Keratinocyte (primary cell): ENCODE measurements at regions not wholly inside any gene's neighbourhood (a gene's known extent, or its start where the extent isn't known, plus 50 kb on each side); places are given as distances from the start of the nearest gene placed in this dataset.
A peak's percentile ranks its signal among the peaks of the same experiment; 100 is the strongest.

ENCODE experiments used
- DNase-seq: peaks from one replicate; pipeline ENCODE4 v3.0.0-alpha.2; 2011; ENCODE audit warnings: low read depth, missing footprints, low spot score
- FAIRE-seq: peaks from 2 replicates; lab custom pipeline; 2011; peaks lifted over from hg19 to GRCh38; lab: Jason Lieb, UNC
- H2AFZ ChIP-seq: 2 replicates; pipeline ENCODE4 v1.6.0; 2012; ENCODE audit warnings: low read length, control low read depth, inconsistent platforms; ENCODE audit not compliant: control insufficient read depth
- H3K27ac ChIP-seq: 2 replicates; pipeline ENCODE4 v1.5.1; 2011; ENCODE audit warnings: low read length; ENCODE audit not compliant: control insufficient read depth, insufficient read depth
- H3K27me3 ChIP-seq: 3 replicates; pipeline ENCODE4 v1.6.0; 2011; ENCODE audit warnings: low read length; ENCODE audit not compliant: control insufficient read depth, insufficient read depth; ENCODE audit errors: extremely low read depth
- H3K36me3 ChIP-seq, 2 experiments: 2 replicates in 1 of 2; 3 replicates in 1 of 2; pipeline ENCODE4 v1.5.1; 2011; ENCODE audit warnings: low read length in 2 of 2, mild to moderate bottlenecking in 1 of 2; ENCODE audit not compliant: control insufficient read depth in 2 of 2, insufficient read depth in 2 of 2; ENCODE audit errors: extremely low read depth in 1 of 2
- H3K4me1 ChIP-seq: 3 replicates; pipeline ENCODE4 v1.5.1; 2011; ENCODE audit warnings: low read length; ENCODE audit not compliant: control insufficient read depth, insufficient read depth; ENCODE audit errors: extremely low read depth
- H3K4me2 ChIP-seq: 3 replicates; pipeline ENCODE4 v1.6.0; 2011; ENCODE audit warnings: low read depth, low read length; ENCODE audit not compliant: control insufficient read depth, insufficient read depth; ENCODE audit errors: extremely low read depth
- H3K4me3 ChIP-seq, 3 experiments: fragments of 200-600 bp in 1 of 3; sonication (generic) in 1 of 3; 2 replicates in 2 of 3; 3 replicates in 1 of 3; pipeline ENCODE4 v1.5.1; 2011 to 2016; ENCODE audit warnings: low read length in 3 of 3, mild to moderate bottlenecking in 3 of 3, control low read depth in 2 of 3, inconsistent platforms in 1 of 3, low read depth in 1 of 3, mixed read lengths in 1 of 3, mixed run types in 1 of 3, moderate library complexity in 1 of 3; ENCODE audit not compliant: control insufficient read depth in 2 of 3, insufficient read depth in 2 of 3; ENCODE audit errors: extremely low read depth in 1 of 3
- H3K79me2 ChIP-seq: 2 replicates; pipeline ENCODE4 v1.6.0; 2012; ENCODE audit warnings: low read length; ENCODE audit not compliant: control insufficient read depth, insufficient read depth
- H3K9ac ChIP-seq: 3 replicates; pipeline ENCODE4 v1.6.0; 2011; ENCODE audit warnings: low read length; ENCODE audit not compliant: control insufficient read depth, insufficient read depth; ENCODE audit errors: extremely low read depth
- H3K9me1 ChIP-seq: 3 replicates; pipeline ENCODE4 v1.6.0; 2011; ENCODE audit warnings: low read length; ENCODE audit not compliant: control insufficient read depth, insufficient read depth; ENCODE audit errors: extremely low read depth
- H3K9me3 ChIP-seq: 2 replicates; pipeline ENCODE4 v1.5.1; 2012; ENCODE audit warnings: low read depth, low read length; ENCODE audit not compliant: control insufficient read depth
- H4K20me1 ChIP-seq: 3 replicates; pipeline ENCODE4 v1.6.0; 2011; ENCODE audit warnings: low read length; ENCODE audit not compliant: control insufficient read depth, insufficient read depth; ENCODE audit errors: extremely low read depth
- EZH2 ChIP-seq: IDR thresholded peaks from one replicate; pipeline ENCODE4 v1.6.1; 2012; ENCODE audit warnings: inconsistent platforms, mild to moderate bottlenecking, low read length, moderate library complexity
- dilution Hi-C: fragments of 300-500 bp; cut with MboI; formaldehyde crosslinking; loops from one replicate; pipeline ENCODE4 v1.7.0; 2020; ENCODE audit warnings: low sequenced_read_pairs; ENCODE audit not compliant: extremely low pct_ligation_motif_present
- TF ChIP-seq, protein P1 (sequence below), 3 experiments: IDR thresholded peaks in 1 of 3; conservative IDR thresholded peaks in 1 of 3; optimal IDR thresholded peaks in 1 of 3; 2 replicates in 2 of 3; 3 replicates in 1 of 3; pipeline versions ENCODE3 to v1.5.1; 2011; ENCODE audit warnings: low read length in 3 of 3, mild to moderate bottlenecking in 3 of 3, moderate library complexity in 2 of 3, control low read depth in 1 of 3, inconsistent platforms in 1 of 3; ENCODE audit not compliant: insufficient read depth in 2 of 3; ENCODE audit errors: extremely low read depth in 1 of 3

DNA sequence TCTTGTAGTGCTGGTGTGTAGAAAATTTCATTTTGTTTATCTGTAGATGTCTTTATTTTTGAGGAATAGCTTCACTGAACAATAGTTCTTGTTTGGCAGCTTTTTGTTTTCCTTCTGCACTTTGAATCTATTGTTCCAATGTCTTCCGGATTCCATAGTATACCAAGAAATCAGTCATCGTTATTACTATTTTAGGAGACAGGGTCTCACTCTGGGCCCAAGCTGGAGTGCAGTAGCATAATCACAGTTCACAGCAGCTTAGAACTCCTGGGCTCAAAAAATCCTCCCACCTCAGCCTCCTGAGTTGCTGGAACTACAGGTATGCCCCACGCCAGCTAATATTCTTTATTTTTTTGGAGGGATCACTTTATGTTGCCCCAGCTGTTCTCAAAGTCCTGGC lies 67.7 kb upstream of the RGS2 start:
- Histone ChIP-seq H3K27me3 (no peaks in the 10 kb centered on the region), H3K4me1 (no peaks in the 10 kb centered on the region), H3K36me3 (no peaks in the 10 kb centered on the region), H3K79me2 (no peaks in the 10 kb centered on the region), H2AFZ (no peak overlapping the region), H4K20me1 (no peaks in the 10 kb centered on the region), H3K4me2 (no peak overlapping the region), H3K4me3 (no peak overlapping the region), H3K27ac (no peak overlapping the region), H3K9ac (no peak overlapping the region), H3K9me1 (no peaks in the 10 kb centered on the region), H3K9me3 (no peaks in the 10 kb centered on the region)
- dilution Hi-C loops: no loop called here
- no peak for FAIRE-seq
- DNase-seq: no peak
- no peak for TF ChIP-seq EZH2
- TF ChIP-seq, protein P1, sequence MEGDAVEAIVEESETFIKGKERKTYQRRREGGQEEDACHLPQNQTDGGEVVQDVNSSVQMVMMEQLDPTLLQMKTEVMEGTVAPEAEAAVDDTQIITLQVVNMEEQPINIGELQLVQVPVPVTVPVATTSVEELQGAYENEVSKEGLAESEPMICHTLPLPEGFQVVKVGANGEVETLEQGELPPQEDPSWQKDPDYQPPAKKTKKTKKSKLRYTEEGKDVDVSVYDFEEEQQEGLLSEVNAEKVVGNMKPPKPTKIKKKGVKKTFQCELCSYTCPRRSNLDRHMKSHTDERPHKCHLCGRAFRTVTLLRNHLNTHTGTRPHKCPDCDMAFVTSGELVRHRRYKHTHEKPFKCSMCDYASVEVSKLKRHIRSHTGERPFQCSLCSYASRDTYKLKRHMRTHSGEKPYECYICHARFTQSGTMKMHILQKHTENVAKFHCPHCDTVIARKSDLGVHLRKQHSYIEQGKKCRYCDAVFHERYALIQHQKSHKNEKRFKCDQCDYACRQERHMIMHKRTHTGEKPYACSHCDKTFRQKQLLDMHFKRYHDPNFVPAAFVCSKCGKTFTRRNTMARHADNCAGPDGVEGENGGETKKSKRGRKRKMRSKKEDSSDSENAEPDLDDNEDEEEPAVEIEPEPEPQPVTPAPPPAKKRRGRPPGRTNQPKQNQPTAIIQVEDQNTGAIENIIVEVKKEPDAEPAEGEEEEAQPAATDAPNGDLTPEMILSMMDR (optimal IDR thresholded peaks at IDR 0.05 in 1 of 3, IDR thresholded peaks at IDR 0.05 in 1 of 3, conservative IDR thresholded peaks at IDR 0.05 in 1 of 3; ENCODE audit: extremely low read depth in 1 of 3, insufficient read depth in 2 of 3, low read length in 3 of 3): no peak

DNA sequence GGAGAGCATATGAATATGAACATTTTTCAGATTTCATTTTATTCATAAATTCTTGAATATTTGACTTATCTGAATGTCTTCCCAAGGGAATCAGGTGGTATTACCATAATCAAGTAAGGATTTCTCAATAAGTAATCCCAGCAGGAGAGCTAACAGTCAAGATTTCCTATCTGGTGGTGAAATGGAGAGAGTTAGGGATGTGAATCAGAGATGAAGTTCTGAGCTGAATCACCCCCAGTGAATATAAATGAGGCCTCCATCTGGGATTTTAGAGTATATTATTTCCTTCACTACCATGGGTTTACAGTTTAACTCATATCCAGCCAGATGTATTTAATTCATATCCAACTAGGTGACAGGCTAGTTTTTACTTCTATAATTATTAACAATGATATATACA lies 61.5 kb upstream of the RGS2 start:
- DNase-seq (no peak), FAIRE-seq (no peak)
- TF ChIP-seq, protein P1 (optimal IDR thresholded peaks at IDR 0.05 in 1 of 3, IDR thresholded peaks at IDR 0.05 in 1 of 3, conservative IDR thresholded peaks at IDR 0.05 in 1 of 3; ENCODE audit: extremely low read depth in 1 of 3, insufficient read depth in 2 of 3, low read length in 3 of 3): no peak
- TF ChIP-seq EZH2: no peak
- H3K27me3 ChIP-seq: no peaks in the 10 kb centered on the region
- H3K4me2 ChIP-seq: no peak overlapping the region
- H3K79me2 ChIP-seq: no peaks in the 10 kb centered on the region
- H3K9me3 ChIP-seq: no peaks in the 10 kb centered on the region
- no peak overlapping the region for H2AFZ ChIP-seq
- dilution Hi-C loops: no loop called here
- H3K9me1 ChIP-seq: no peaks in the 10 kb centered on the region
- no peak overlapping the region for H3K4me3 ChIP-seq
- peaks cover 5% of the 10 kb centered on the region for H3K4me1 ChIP-seq
- no peak overlapping the region for H3K9ac ChIP-seq
- no peaks in the 10 kb centered on the region for H4K20me1 ChIP-seq
- no peaks in the 10 kb centered on the region for H3K36me3 ChIP-seq
- H3K27ac ChIP-seq: peak overlapping the region; percentile 71
